Mucosa of descending colon (tissue), 3 donors: ENCODE measurements at regions not wholly inside any gene's neighbourhood (a gene's known extent, or its start where the extent isn't known, plus 50 kb on each side); places are given as distances from the start of the nearest gene placed in this dataset.

Experiments
- ATAC-seq: fragments of 200-7000 bp; cut with Tn5 transposase; one replicate; pipeline ENCODE4 v1.9.1; 2020; ENCODE audit warnings: mild to moderate bottlenecking, moderate library complexity
- DNase-seq, 3 donors: peaks; one replicate each; pipeline ENCODE4 v3.0.0-alpha.2; 2020
- H3K36me3 ChIP-seq: fragments of 200-600 bp; one replicate; pipeline ENCODE4 v1.8.0; 2021; ENCODE audit warnings: low read depth, mild to moderate bottlenecking
- H3K4me1 ChIP-seq: fragments of 200-600 bp; one replicate; pipeline ENCODE4 v1.8.0; 2021; ENCODE audit warnings: low read depth, mild to moderate bottlenecking
- H3K4me3 ChIP-seq: fragments of 200-600 bp; one replicate; pipeline ENCODE4 v1.8.0; 2021; ENCODE audit warnings: mild to moderate bottlenecking
- H3K9me3 ChIP-seq: fragments of 200-600 bp; one replicate; pipeline ENCODE4 v1.8.0; 2021; ENCODE audit warnings: mild to moderate bottlenecking
- CTCF ChIP-seq: fragments of 200-600 bp; IDR thresholded peaks from one replicate; pipeline ENCODE4 v1.8.0; 2022; ENCODE audit warnings: antibody characterized with exemption, mild to moderate bottlenecking
- intact Hi-C, 2 donors: fragments of 100-400 bp; cut with DNase I in 1 of 2; cut with micrococcal nuclease in 1 of 2; formaldehyde crosslinking; loops; one replicate each; pipeline versions ENCODE4 v1.11.0 to v1.11.1; 2022; cut with DNase I, micrococcal nuclease
- donor health status: DM: no; HTN: no; CAD: no; lungs with moderate emphysema.
- donor health status: DM: no; HTN: no; CAD: no.
- donor health status: DM: no; HTN: yes; CAD: no.

- no peaks in the 10 kb centered on the region for H3K9me3 ChIP-seq
- DNase-seq: no peak
- H3K4me3 ChIP-seq: no peak overlapping the region
- intact Hi-C loops: no loop called here
- H3K36me3 ChIP-seq: no peaks in the 10 kb centered on the region
- no peak for TF ChIP-seq CTCF
- no peaks in the 10 kb centered on the region for H3K4me1 ChIP-seq
- no peak for ATAC-seq
Measured at GRCh38 chr6:3625980-3626563, 125.4 kb downstream of the PXDC1 start.

- no peak for TF ChIP-seq CTCF
- ATAC-seq (no peak), DNase-seq (no peak)
- Histone ChIP-seq H3K4me1 (no peaks in the 10 kb centered on the region), H3K36me3 (no peaks in the 10 kb centered on the region), H3K4me3 (no peak overlapping the region), H3K9me3 (no peaks in the 10 kb centered on the region)
- intact Hi-C loops: no loop called here
Measured at GRCh38 chr6:3625149-3625979, 126.1 kb downstream of the PXDC1 start.

- no peaks in the 10 kb centered on the region for H3K9me3 ChIP-seq
Measured at GRCh38 chr6:3624250-3625136, 127.0 kb downstream of the PXDC1 start.

GRCh38 chr6:3623451-3624249, 127.9 kb downstream of the PXDC1 start:
- no peaks in the 10 kb centered on the region for H3K9me3 ChIP-seq
- intact Hi-C loops: no loop called here
- ATAC-seq (no peak), DNase-seq (no peak)
- H3K4me1 ChIP-seq: no peaks in the 10 kb centered on the region
- no peak for TF ChIP-seq CTCF
- no peak overlapping the region for H3K4me3 ChIP-seq
- no peaks in the 10 kb centered on the region for H3K36me3 ChIP-seq

More at GRCh38 chr6:3624250-3625136, 127.0 kb downstream of the PXDC1 start:
- intact Hi-C loops: no loop called here
- DNase-seq (no peak), ATAC-seq (no peak)
- no peak overlapping the region for H3K4me3 ChIP-seq
- no peak for TF ChIP-seq CTCF
- no peaks in the 10 kb centered on the region for H3K4me1 ChIP-seq
- H3K36me3 ChIP-seq: no peaks in the 10 kb centered on the region

- ATAC-seq: no peak
- Histone ChIP-seq H3K36me3 (no peaks in the 10 kb centered on the region), H3K9me3 (no peaks in the 10 kb centered on the region), H3K4me3 (no peak overlapping the region), H3K4me1 (no peaks in the 10 kb centered on the region)
- no peak for DNase-seq
- intact Hi-C loops: no loop called here
- no peak for TF ChIP-seq CTCF
Measured at GRCh38 chr6:3621411-3621810, 130.1 kb downstream of the PXDC1 start.
